HepG2 (cell line): ENCODE measurements at regions not wholly inside any gene's neighbourhood (a gene's known extent, or its start where the extent isn't known, plus 50 kb on each side); places are given as distances from the start of the nearest gene placed in this dataset.

ENCODE experiments used
- ATAC-seq: fragments of 200-7000 bp; cut with Tn5 transposase; 3 replicates; pipeline ENCODE4 v1.9.1; 2020; ENCODE audit warnings: mild to moderate bottlenecking, moderate library complexity
- BruUV-seq: library from RNA; stranded (reverse); fragments of 400-500 nt; replicated peaks from 2 replicates; lab custom pipeline; 2021; lab: Mats Ljungman, UMichigan
- CTCF ChIA-PET: fragments of 300-600 bp; formaldehyde crosslinking; extraction: SDS; loops from one replicate; lab custom pipeline; 2021; ENCODE audit warnings: low total read pairs, inconsistent platforms, low intra/inter-chr PET ratio; lab: Yijun Ruan, JAX
- POLR2A ChIA-PET: fragments of 350-600 bp; sonication (Branson Sonifier 250); formaldehyde crosslinking; loops from one replicate; lab custom pipeline; 2020; ENCODE audit warnings: antibody characterized with exemption, inconsistent platforms; lab: Yijun Ruan, JAX
- DNase-seq: peaks from one replicate; pipeline ENCODE4 v3.0.0-alpha.2; 2015; ENCODE audit warnings: low spot score
- FAIRE-seq: peaks from 3 replicates; lab custom pipeline; 2011; peaks lifted over from hg19 to GRCh38; lab: Jason Lieb, UNC
- H2AFZ ChIP-seq: one replicate; pipeline ENCODE4 v1.6.1; 2011; ENCODE audit warnings: low read length, inconsistent platforms
- H3K27ac ChIP-seq: fragments of 300-600 bp; 3 replicates; pipeline ENCODE4 v1.8.0; 2011; ENCODE audit warnings: mixed run types, mild to moderate bottlenecking, mixed read lengths, low read length, inconsistent platforms; ENCODE audit not compliant: insufficient read depth; ENCODE audit errors: extremely low read length
- H3K27me3 ChIP-seq, 2 experiments: fragments of 200-600 bp in 1 of 2; 2 replicates in 1 of 2; 3 replicates in 1 of 2; pipeline versions ENCODE4 v1.6.0 to v1.8.0; 2011; ENCODE audit warnings: low read length in 2 of 2, mild to moderate bottlenecking in 2 of 2, moderate library complexity in 2 of 2, inconsistent platforms in 1 of 2; ENCODE audit not compliant: insufficient read depth in 2 of 2, control insufficient read depth in 1 of 2
- H3K36me3 ChIP-seq, 2 experiments: fragments of 200-600 bp in 1 of 2; replicated peaks in 1 of 2; 2 replicates in 1 of 2; 3 replicates in 1 of 2; pipeline versions ENCODE4 v1.5.1 to v1.8.0; 2011; ENCODE audit warnings: low read length in 2 of 2, inconsistent platforms in 1 of 2; ENCODE audit not compliant: insufficient read depth in 2 of 2, control insufficient read depth in 1 of 2
- H3K4me1 ChIP-seq: 2 replicates; pipeline ENCODE4 v1.5.1; 2012; ENCODE audit warnings: low read length, inconsistent platforms; ENCODE audit not compliant: insufficient read depth
- H3K4me2 ChIP-seq: 2 replicates; pipeline ENCODE4 v1.6.0; 2011; ENCODE audit warnings: low read depth, low read length, inconsistent platforms
- H3K4me3 ChIP-seq, 3 experiments: fragments of 200-600 bp in 1 of 3; sonication (generic), shearing (Covaris generic) in 1 of 3; replicated peaks in 1 of 3; 2 replicates each; pipeline ENCODE4 v1.5.1; 2011 to 2016; ENCODE audit warnings: low read length in 3 of 3, inconsistent platforms in 2 of 3, low read depth in 2 of 3, mild to moderate bottlenecking in 2 of 3, control low read depth in 1 of 3, mixed read lengths in 1 of 3; ENCODE audit not compliant: insufficient read depth in 1 of 3
- H3K79me2 ChIP-seq: one replicate; pipeline ENCODE4 v1.6.1; 2011; ENCODE audit warnings: low read length, inconsistent platforms; ENCODE audit not compliant: insufficient read depth
- H3K9ac ChIP-seq: 2 replicates; pipeline ENCODE4 v1.6.0; 2011; ENCODE audit warnings: mild to moderate bottlenecking, low read depth, low read length, inconsistent platforms; ENCODE audit not compliant: insufficient read depth
- H3K9me3 ChIP-seq: 2 replicates; pipeline ENCODE4 v1.5.1; 2012; ENCODE audit warnings: mild to moderate bottlenecking, low read length
- H4K20me1 ChIP-seq: 2 replicates; pipeline ENCODE4 v1.6.0; 2011; ENCODE audit warnings: inconsistent platforms, mild to moderate bottlenecking, low read length, moderate library complexity; ENCODE audit not compliant: insufficient read depth
- ARNT ChIP-seq: fragments of 450-650 bp; IDR thresholded peaks from 2 replicates; pipeline ENCODE4 v1.6.1; 2017
- FOXO1 ChIP-seq: sonication (generic); formaldehyde crosslinking; IDR thresholded peaks from 2 replicates; pipeline ENCODE4 v1.4.0; 2020; ENCODE audit warnings: missing genetic modification reagents
- GABPA ChIP-seq, 2 experiments: IDR thresholded peaks; 2 replicates each; pipeline ENCODE4 v1.6.1; 2011 to 2016; ENCODE audit warnings: low read depth in 2 of 2, low read length in 1 of 2, missing biosample characterization in 1 of 2, missing genetic modification characterization in 1 of 2
- HNF4A ChIP-seq: sonication (generic); formaldehyde crosslinking; IDR thresholded peaks from 2 replicates; pipeline ENCODE4 v1.4.0; 2020; ENCODE audit warnings: missing genetic modification reagents
- IKZF5 ChIP-seq: IDR thresholded peaks from 2 replicates; pipeline ENCODE4 v1.6.1; 2018; ENCODE audit warnings: missing genetic modification reagents, mild to moderate bottlenecking, missing compliant biosample characterization
- IRF1 ChIP-seq: sonication (generic); formaldehyde crosslinking; IDR thresholded peaks from 2 replicates; pipeline ENCODE4 v1.4.0; 2020; ENCODE audit warnings: low read depth, mild to moderate bottlenecking, missing genetic modification reagents
- MED13 ChIP-seq: sonication (generic); formaldehyde crosslinking; IDR thresholded peaks from 2 replicates; pipeline ENCODE4 v1.5.0; 2020; ENCODE audit warnings: missing genetic modification reagents
- NFKBIZ ChIP-seq: IDR thresholded peaks from 2 replicates; pipeline ENCODE4 v1.6.1; 2018; ENCODE audit warnings: missing genetic modification reagents, missing compliant biosample characterization
- SMAD3 ChIP-seq: sonication (generic); formaldehyde crosslinking; IDR thresholded peaks from 2 replicates; pipeline ENCODE4 v1.4.0; 2020; ENCODE audit warnings: missing genetic modification reagents
- SPEN ChIP-seq: sonication (generic); formaldehyde crosslinking; IDR thresholded peaks from 2 replicates; pipeline ENCODE4 v1.5.1; 2020; ENCODE audit warnings: low read depth, mild to moderate bottlenecking, missing genetic modification reagents
- SRSF1 ChIP-seq: fragments of 200-400 bp; formaldehyde crosslinking; optimal IDR thresholded peaks from 2 replicates; pipeline ENCODE3; 2017; ENCODE audit warnings: mild to moderate bottlenecking, low read depth, low read length, moderate library complexity
- STAT5B ChIP-seq: sonication (generic); formaldehyde crosslinking; IDR thresholded peaks from 2 replicates; pipeline ENCODE4 v1.4.0; 2020; ENCODE audit warnings: missing genetic modification reagents
- WGBS: methylation state at CpG from one replicate; pipeline ENCODE4 v1.1.6; 2017; ENCODE audit warnings: low lambda C conversion rate; 5-methylcytosine and 5-hydroxymethylcytosine counted together
- in situ Hi-C: cut with HindIII; loops from 2 replicates; pipeline ENCODE4 v1.10.0; 2017; ENCODE audit warnings: low pct_unique_long_range_greater_than_20kb; ENCODE audit not compliant: extremely low pct_ligation_motif_present
- intact Hi-C: fragments of 100-400 bp; cut with micrococcal nuclease; formaldehyde crosslinking; loops from one replicate; pipeline ENCODE4 v1.10.0; 2022; ENCODE audit not compliant: unreplicated experiment
- TF ChIP-seq, protein P1 (sequence below): sonication (generic); formaldehyde crosslinking; IDR thresholded peaks from 2 replicates; pipeline ENCODE4 v1.5.0; 2020; ENCODE audit warnings: missing genetic modification reagents
- TF ChIP-seq, protein P2 (sequence below): sonication (generic); formaldehyde crosslinking; IDR thresholded peaks from 2 replicates; pipeline ENCODE4 v1.5.0; 2020; ENCODE audit warnings: mild to moderate bottlenecking, missing genetic modification reagents, borderline replicate concordance

GRCh38 chr9:87428659-87429058, 69.0 kb upstream of the DAPK1 start:
- Histone ChIP-seq H2AFZ (no peak overlapping the region), H3K4me1 (no peaks in the 10 kb centered on the region), H3K9me3 (no peaks in the 10 kb centered on the region), H4K20me1 (no peaks in the 10 kb centered on the region), H3K9ac (no peak overlapping the region), H3K36me3 (no peaks in the 10 kb centered on the region), H3K27ac (no peak overlapping the region), H3K4me3 (no peak overlapping the region), H3K79me2 (no peaks in the 10 kb centered on the region), H3K4me2 (no peak overlapping the region), H3K27me3 (no peaks in the 10 kb centered on the region; a peak in 3 of 5 replicates)
- ChIA-PET CTCF (no interaction called here), POLR2A (no interaction called here)
- intact Hi-C loops (no loop called here), in situ Hi-C loops (no loop called here)
- 5% methylated on average over 3 of the region's 3 CpGs for WGBS
- TF ChIP-seq SPEN (CRISPR knock-in tag) (no peak), NFKBIZ (CRISPR knock-in tag) (no peak), IKZF5 (CRISPR knock-in tag) (no peak), SMAD3 (no peak), GABPA (IDR thresholded peaks at IDR 0.05; ENCODE audit: low read depth, low read length) (no peak), GABPA (CRISPR knock-in tag; IDR thresholded peaks at IDR 0.05; ENCODE audit: low read depth) (no peak), MED13 (CRISPR knock-in tag) (no peak), STAT5B (CRISPR knock-in tag) (no peak), FOXO1 (no peak), ARNT (no peak), IRF1 (CRISPR knock-in tag) (no peak), SRSF1 (no peak), HNF4A (CRISPR knock-in tag) (no peak)
- TF ChIP-seq, protein P1, sequence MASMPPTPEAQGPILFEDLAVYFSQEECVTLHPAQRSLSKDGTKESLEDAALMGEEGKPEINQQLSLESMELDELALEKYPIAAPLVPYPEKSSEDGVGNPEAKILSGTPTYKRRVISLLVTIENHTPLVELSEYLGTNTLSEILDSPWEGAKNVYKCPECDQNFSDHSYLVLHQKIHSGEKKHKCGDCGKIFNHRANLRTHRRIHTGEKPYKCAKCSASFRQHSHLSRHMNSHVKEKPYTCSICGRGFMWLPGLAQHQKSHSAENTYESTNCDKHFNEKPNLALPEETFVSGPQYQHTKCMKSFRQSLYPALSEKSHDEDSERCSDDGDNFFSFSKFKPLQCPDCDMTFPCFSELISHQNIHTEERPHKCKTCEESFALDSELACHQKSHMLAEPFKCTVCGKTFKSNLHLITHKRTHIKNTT: no peak
- TF ChIP-seq, protein P2, sequence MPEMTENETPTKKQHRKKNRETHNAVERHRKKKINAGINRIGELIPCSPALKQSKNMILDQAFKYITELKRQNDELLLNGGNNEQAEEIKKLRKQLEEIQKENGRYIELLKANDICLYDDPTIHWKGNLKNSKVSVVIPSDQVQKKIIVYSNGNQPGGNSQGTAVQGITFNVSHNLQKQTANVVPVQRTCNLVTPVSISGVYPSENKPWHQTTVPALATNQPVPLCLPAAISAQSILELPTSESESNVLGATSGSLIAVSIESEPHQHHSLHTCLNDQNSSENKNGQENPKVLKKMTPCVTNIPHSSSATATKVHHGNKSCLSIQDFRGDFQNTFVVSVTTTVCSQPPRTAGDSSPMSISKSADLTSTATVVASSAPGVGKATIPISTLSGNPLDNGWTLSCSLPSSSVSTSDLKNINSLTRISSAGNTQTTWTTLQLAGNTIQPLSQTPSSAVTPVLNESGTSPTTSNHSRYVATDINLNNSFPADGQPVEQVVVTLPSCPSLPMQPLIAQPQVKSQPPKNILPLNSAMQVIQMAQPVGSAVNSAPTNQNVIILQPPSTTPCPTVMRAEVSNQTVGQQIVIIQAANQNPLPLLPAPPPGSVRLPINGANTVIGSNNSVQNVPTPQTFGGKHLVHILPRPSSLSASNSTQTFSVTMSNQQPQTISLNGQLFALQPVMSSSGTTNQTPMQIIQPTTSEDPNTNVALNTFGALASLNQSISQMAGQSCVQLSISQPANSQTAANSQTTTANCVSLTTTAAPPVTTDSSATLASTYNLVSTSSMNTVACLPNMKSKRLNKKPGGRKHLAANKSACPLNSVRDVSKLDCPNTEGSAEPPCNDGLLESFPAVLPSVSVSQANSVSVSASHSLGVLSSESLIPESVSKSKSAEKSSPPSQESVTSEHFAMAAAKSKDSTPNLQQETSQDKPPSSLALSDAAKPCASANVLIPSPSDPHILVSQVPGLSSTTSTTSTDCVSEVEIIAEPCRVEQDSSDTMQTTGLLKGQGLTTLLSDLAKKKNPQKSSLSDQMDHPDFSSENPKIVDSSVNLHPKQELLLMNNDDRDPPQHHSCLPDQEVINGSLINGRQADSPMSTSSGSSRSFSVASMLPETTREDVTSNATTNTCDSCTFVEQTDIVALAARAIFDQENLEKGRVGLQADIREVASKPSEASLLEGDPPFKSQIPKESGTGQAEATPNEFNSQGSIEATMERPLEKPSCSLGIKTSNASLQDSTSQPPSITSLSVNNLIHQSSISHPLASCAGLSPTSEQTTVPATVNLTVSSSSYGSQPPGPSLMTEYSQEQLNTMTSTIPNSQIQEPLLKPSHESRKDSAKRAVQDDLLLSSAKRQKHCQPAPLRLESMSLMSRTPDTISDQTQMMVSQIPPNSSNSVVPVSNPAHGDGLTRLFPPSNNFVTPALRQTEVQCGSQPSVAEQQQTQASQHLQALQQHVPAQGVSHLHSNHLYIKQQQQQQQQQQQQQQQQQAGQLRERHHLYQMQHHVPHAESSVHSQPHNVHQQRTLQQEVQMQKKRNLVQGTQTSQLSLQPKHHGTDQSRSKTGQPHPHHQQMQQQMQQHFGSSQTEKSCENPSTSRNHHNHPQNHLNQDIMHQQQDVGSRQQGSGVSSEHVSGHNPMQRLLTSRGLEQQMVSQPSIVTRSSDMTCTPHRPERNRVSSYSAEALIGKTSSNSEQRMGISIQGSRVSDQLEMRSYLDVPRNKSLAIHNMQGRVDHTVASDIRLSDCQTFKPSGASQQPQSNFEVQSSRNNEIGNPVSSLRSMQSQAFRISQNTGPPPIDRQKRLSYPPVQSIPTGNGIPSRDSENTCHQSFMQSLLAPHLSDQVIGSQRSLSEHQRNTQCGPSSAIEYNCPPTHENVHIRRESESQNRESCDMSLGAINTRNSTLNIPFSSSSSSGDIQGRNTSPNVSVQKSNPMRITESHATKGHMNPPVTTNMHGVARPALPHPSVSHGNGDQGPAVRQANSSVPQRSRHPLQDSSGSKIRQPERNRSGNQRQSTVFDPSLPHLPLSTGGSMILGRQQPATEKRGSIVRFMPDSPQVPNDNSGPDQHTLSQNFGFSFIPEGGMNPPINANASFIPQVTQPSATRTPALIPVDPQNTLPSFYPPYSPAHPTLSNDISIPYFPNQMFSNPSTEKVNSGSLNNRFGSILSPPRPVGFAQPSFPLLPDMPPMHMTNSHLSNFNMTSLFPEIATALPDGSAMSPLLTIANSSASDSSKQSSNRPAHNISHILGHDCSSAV (CRISPR knock-in tag): no peak
- no peak for DNase-seq
- ATAC-seq: no peak
- FAIRE-seq: no peak
- no TSS peak for BruUV-seq
